Keratinocyte (primary cell): ENCODE measurements at regions not wholly inside any gene's neighbourhood (a gene's known extent, or its start where the extent isn't known, plus 50 kb on each side); places are given as distances from the start of the nearest gene placed in this dataset.

ENCODE experiments used
- DNase-seq: peaks from one replicate; pipeline ENCODE4 v3.0.0-alpha.2; 2011; ENCODE audit warnings: low read depth, missing footprints, low spot score
- FAIRE-seq: peaks from 2 replicates; lab custom pipeline; 2011; peaks lifted over from hg19 to GRCh38; lab: Jason Lieb, UNC
- H2AFZ ChIP-seq: 2 replicates; pipeline ENCODE4 v1.6.0; 2012; ENCODE audit warnings: low read length, control low read depth, inconsistent platforms; ENCODE audit not compliant: control insufficient read depth
- H3K27ac ChIP-seq: 2 replicates; pipeline ENCODE4 v1.5.1; 2011; ENCODE audit warnings: low read length; ENCODE audit not compliant: control insufficient read depth, insufficient read depth
- H3K27me3 ChIP-seq: 3 replicates; pipeline ENCODE4 v1.6.0; 2011; ENCODE audit warnings: low read length; ENCODE audit not compliant: control insufficient read depth, insufficient read depth; ENCODE audit errors: extremely low read depth
- H3K36me3 ChIP-seq, 2 experiments: 2 replicates in 1 of 2; 3 replicates in 1 of 2; pipeline ENCODE4 v1.5.1; 2011; ENCODE audit warnings: low read length in 2 of 2, mild to moderate bottlenecking in 1 of 2; ENCODE audit not compliant: control insufficient read depth in 2 of 2, insufficient read depth in 2 of 2; ENCODE audit errors: extremely low read depth in 1 of 2
- H3K4me1 ChIP-seq: 3 replicates; pipeline ENCODE4 v1.5.1; 2011; ENCODE audit warnings: low read length; ENCODE audit not compliant: control insufficient read depth, insufficient read depth; ENCODE audit errors: extremely low read depth
- H3K4me2 ChIP-seq: 3 replicates; pipeline ENCODE4 v1.6.0; 2011; ENCODE audit warnings: low read depth, low read length; ENCODE audit not compliant: control insufficient read depth, insufficient read depth; ENCODE audit errors: extremely low read depth
- H3K4me3 ChIP-seq, 3 experiments: fragments of 200-600 bp in 1 of 3; sonication (generic) in 1 of 3; 2 replicates in 2 of 3; 3 replicates in 1 of 3; pipeline ENCODE4 v1.5.1; 2011 to 2016; ENCODE audit warnings: low read length in 3 of 3, mild to moderate bottlenecking in 3 of 3, control low read depth in 2 of 3, inconsistent platforms in 1 of 3, low read depth in 1 of 3, mixed read lengths in 1 of 3, mixed run types in 1 of 3, moderate library complexity in 1 of 3; ENCODE audit not compliant: control insufficient read depth in 2 of 3, insufficient read depth in 2 of 3; ENCODE audit errors: extremely low read depth in 1 of 3
- H3K79me2 ChIP-seq: 2 replicates; pipeline ENCODE4 v1.6.0; 2012; ENCODE audit warnings: low read length; ENCODE audit not compliant: control insufficient read depth, insufficient read depth
- H3K9ac ChIP-seq: 3 replicates; pipeline ENCODE4 v1.6.0; 2011; ENCODE audit warnings: low read length; ENCODE audit not compliant: control insufficient read depth, insufficient read depth; ENCODE audit errors: extremely low read depth
- H3K9me1 ChIP-seq: 3 replicates; pipeline ENCODE4 v1.6.0; 2011; ENCODE audit warnings: low read length; ENCODE audit not compliant: control insufficient read depth, insufficient read depth; ENCODE audit errors: extremely low read depth
- H3K9me3 ChIP-seq: 2 replicates; pipeline ENCODE4 v1.5.1; 2012; ENCODE audit warnings: low read depth, low read length; ENCODE audit not compliant: control insufficient read depth
- H4K20me1 ChIP-seq: 3 replicates; pipeline ENCODE4 v1.6.0; 2011; ENCODE audit warnings: low read length; ENCODE audit not compliant: control insufficient read depth, insufficient read depth; ENCODE audit errors: extremely low read depth
- CTCF ChIP-seq, 3 experiments: IDR thresholded peaks in 1 of 3; conservative IDR thresholded peaks in 1 of 3; optimal IDR thresholded peaks in 1 of 3; 2 replicates in 2 of 3; 3 replicates in 1 of 3; pipeline versions ENCODE3 to v1.5.1; 2011; ENCODE audit warnings: low read length in 3 of 3, mild to moderate bottlenecking in 3 of 3, moderate library complexity in 2 of 3, control low read depth in 1 of 3, inconsistent platforms in 1 of 3; ENCODE audit not compliant: insufficient read depth in 2 of 3; ENCODE audit errors: extremely low read depth in 1 of 3
- EZH2 ChIP-seq: IDR thresholded peaks from one replicate; pipeline ENCODE4 v1.6.1; 2012; ENCODE audit warnings: inconsistent platforms, mild to moderate bottlenecking, low read length, moderate library complexity
- dilution Hi-C: fragments of 300-500 bp; cut with MboI; formaldehyde crosslinking; loops from one replicate; pipeline ENCODE4 v1.7.0; 2020; ENCODE audit warnings: low sequenced_read_pairs; ENCODE audit not compliant: extremely low pct_ligation_motif_present

GRCh38 chr17:33352526-33352925 lies 59.4 kb upstream of the ASIC2 start:
- no peak for DNase-seq
- Histone ChIP-seq H3K9me1 (no peaks in the 10 kb centered on the region), H3K4me1 (no peaks in the 10 kb centered on the region), H3K27ac (no peak overlapping the region), H4K20me1 (no peaks in the 10 kb centered on the region), H3K4me3 (no peak overlapping the region), H3K9me3 (no peaks in the 10 kb centered on the region), H3K27me3 (no peaks in the 10 kb centered on the region), H3K4me2 (no peak overlapping the region), H3K79me2 (no peaks in the 10 kb centered on the region), H3K36me3 (no peaks in the 10 kb centered on the region), H3K9ac (no peak overlapping the region), H2AFZ (no peak overlapping the region)
- dilution Hi-C loops = no loop called here
- FAIRE-seq = no peak
- TF ChIP-seq EZH2 (no peak), CTCF (optimal IDR thresholded peaks at IDR 0.05 in 1 of 3, IDR thresholded peaks at IDR 0.05 in 1 of 3, conservative IDR thresholded peaks at IDR 0.05 in 1 of 3; ENCODE audit: extremely low read depth in 1 of 3, insufficient read depth in 2 of 3, low read length in 3 of 3) (no peak)

GRCh38 chr17:33356266-33356665 lies 63.2 kb upstream of the ASIC2 start:
- no peaks in the 10 kb centered on the region for H4K20me1 ChIP-seq
- TF ChIP-seq CTCF (optimal IDR thresholded peaks at IDR 0.05 in 1 of 3, IDR thresholded peaks at IDR 0.05 in 1 of 3, conservative IDR thresholded peaks at IDR 0.05 in 1 of 3; ENCODE audit: extremely low read depth in 1 of 3, insufficient read depth in 2 of 3, low read length in 3 of 3) = no peak
- no peak for TF ChIP-seq EZH2
- dilution Hi-C loops = no loop called here
- no peaks in the 10 kb centered on the region for H3K4me1 ChIP-seq
- H3K36me3 ChIP-seq = no peaks in the 10 kb centered on the region
- H3K4me2 ChIP-seq = no peak overlapping the region
- H3K4me3 ChIP-seq = no peak overlapping the region
- no peak overlapping the region for H3K27ac ChIP-seq
- no peaks in the 10 kb centered on the region for H3K9me1 ChIP-seq
- no peak for FAIRE-seq
- H3K79me2 ChIP-seq = no peaks in the 10 kb centered on the region
- H2AFZ ChIP-seq = no peak overlapping the region
- H3K9ac ChIP-seq = no peak overlapping the region
- no peak for DNase-seq
- H3K9me3 ChIP-seq = no peaks in the 10 kb centered on the region
- no peaks in the 10 kb centered on the region for H3K27me3 ChIP-seq
